ENCODE measurements at regions not wholly inside any gene's neighbourhood (a gene's known extent, or its start where the extent isn't known, plus 50 kb on each side); places are given as distances from the start of the nearest gene placed in this dataset.

GRCh38 chr2:121884078-121884477 is 128.6 kb downstream of the TSN start:
- TF ChIP-seq CTCF (IDR thresholded peaks at IDR 0.05; ENCODE audit: low read depth, low read length, poor library complexity, severe bottlenecking) (no peak), EZH2phosphoT487 (IDR thresholded peaks at IDR 0.05; ENCODE audit: borderline replicate concordance, low read length) (no peak)
